ENCODE measurements at regions not wholly inside any gene's neighbourhood (a gene's known extent, or its start where the extent isn't known, plus 50 kb on each side); places are given as distances from the start of the nearest gene placed in this dataset.

DNA sequence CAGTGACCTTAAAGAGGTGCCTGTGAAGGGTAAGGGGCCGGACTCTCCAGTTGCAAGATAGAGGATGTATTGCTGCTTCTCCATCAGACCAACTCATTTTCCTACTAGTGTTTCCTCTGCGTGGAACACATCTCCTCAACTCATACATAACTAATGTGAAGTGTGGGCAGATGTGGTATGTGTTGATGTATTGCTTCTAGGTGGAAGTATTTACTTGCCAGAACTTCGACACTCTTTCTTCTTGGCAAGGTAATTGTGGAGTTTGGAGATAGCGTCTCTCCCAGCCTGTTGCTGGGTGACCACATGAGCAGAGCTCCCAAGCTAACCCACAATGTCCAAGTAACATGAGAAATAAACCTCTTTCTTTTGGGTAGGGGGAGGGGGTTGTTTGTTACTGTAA is 456.9 kb downstream of the DYNC2H1 start (continued):
- TF ChIP-seq SKIL (IDR thresholded peaks at IDR 0.05; ENCODE audit: low read depth, poor library complexity, severe bottlenecking): no peak
- no peak for TF ChIP-seq PAX5 (IDR thresholded peaks at IDR 0.05; ENCODE audit: borderline replicate concordance, low read depth, low read length)
- TF ChIP-seq ZNF24 (IDR thresholded peaks at IDR 0.05): no peak
- TF ChIP-seq SMAD1 (IDR thresholded peaks at IDR 0.05; ENCODE audit: low read depth, partially characterized antibody): no peak
- TF ChIP-seq, protein P1, sequence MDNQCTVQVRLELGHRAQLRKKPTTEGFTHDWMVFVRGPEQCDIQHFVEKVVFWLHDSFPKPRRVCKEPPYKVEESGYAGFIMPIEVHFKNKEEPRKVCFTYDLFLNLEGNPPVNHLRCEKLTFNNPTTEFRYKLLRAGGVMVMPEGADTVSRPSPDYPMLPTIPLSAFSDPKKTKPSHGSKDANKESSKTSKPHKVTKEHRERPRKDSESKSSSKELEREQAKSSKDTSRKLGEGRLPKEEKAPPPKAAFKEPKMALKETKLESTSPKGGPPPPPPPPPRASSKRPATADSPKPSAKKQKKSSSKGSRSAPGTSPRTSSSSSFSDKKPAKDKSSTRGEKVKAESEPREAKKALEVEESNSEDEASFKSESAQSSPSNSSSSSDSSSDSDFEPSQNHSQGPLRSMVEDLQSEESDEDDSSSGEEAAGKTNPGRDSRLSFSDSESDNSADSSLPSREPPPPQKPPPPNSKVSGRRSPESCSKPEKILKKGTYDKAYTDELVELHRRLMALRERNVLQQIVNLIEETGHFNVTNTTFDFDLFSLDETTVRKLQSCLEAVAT (IDR thresholded peaks at IDR 0.05): no peak
- TF ChIP-seq HCFC1 (IDR thresholded peaks at IDR 0.05; ENCODE audit: low read length): no peak
- no peak for TF ChIP-seq BRCA1 (IDR thresholded peaks at IDR 0.05; ENCODE audit: low read depth, low read length)
- TF ChIP-seq CBX3 (IDR thresholded peaks at IDR 0.05; ENCODE audit: borderline replicate concordance, low read depth): no peak
- TF ChIP-seq TBL1XR1 (IDR thresholded peaks at IDR 0.05; ENCODE audit: low read depth, low read length): no peak
- no peak for TF ChIP-seq FOS (IDR thresholded peaks at IDR 0.05; ENCODE audit: borderline replicate concordance, extremely low read depth, insufficient read length)
- no peak for TF ChIP-seq RFX5 (IDR thresholded peaks at IDR 0.05; ENCODE audit: low read depth, low read length)
- no peak for TF ChIP-seq ZBED1 (IDR thresholded peaks at IDR 0.05; ENCODE audit: borderline replicate concordance)

All from GM12878 (cell line).